Astrocyte (in vitro differentiated cells and primary cell): ENCODE measurements at regions not wholly inside any gene's neighbourhood (a gene's known extent, or its start where the extent isn't known, plus 50 kb on each side); places are given as distances from the start of the nearest gene placed in this dataset.

ENCODE experiments used
- CTCF ChIP-seq: IDR thresholded peaks from 2 replicates; pipeline ENCODE4 v1.5.1; 2011; ENCODE audit warnings: low read depth, mild to moderate bottlenecking, inconsistent platforms, low read length, moderate library complexity; ENCODE audit not compliant: insufficient read depth
- EZH2 ChIP-seq: IDR thresholded peaks from 2 replicates; pipeline ENCODE4 v1.6.1; 2012; ENCODE audit warnings: mild to moderate bottlenecking, low read length, inconsistent platforms; ENCODE audit not compliant: insufficient read depth

GRCh38 chr9:87301371-87301770 is 196.3 kb upstream of the DAPK1 start:
- TF ChIP-seq CTCF: no peak
- TF ChIP-seq EZH2: no peak
